Ascending aorta (tissue), 2 donors: ENCODE measurements at regions not wholly inside any gene's neighbourhood (a gene's known extent, or its start where the extent isn't known, plus 50 kb on each side); places are given as distances from the start of the nearest gene placed in this dataset.
"Not testable (repeated sequence)": the region's sequence is repeated elsewhere in the genome, so short reads cannot be mapped to it uniquely, and the experiment has no call there.

Experiments used
- DNase-seq, 2 donors: peaks; one replicate each; pipeline ENCODE4 v3.0.0-alpha.2; 2019; ENCODE audit warnings: low spot score in 2 of 2
- H3K27ac ChIP-seq, 2 donors: fragments of 200-600 bp; sonication (generic); one replicate each; pipeline ENCODE4 v1.5.1; 2016 to 2017; ENCODE audit warnings: mild to moderate bottlenecking in 1 of 2
- H3K27me3 ChIP-seq: fragments of 200-600 bp; sonication (generic); one replicate; pipeline ENCODE4 v1.5.1; 2017
- H3K36me3 ChIP-seq, 2 donors: fragments of 200-600 bp; sonication (generic); one replicate each; pipeline ENCODE4 v1.5.1; 2016
- H3K4me1 ChIP-seq, 2 donors: fragments of 200-600 bp; sonication (generic); one replicate each; pipeline ENCODE4 v1.5.1; 2016 to 2017; ENCODE audit warnings: mild to moderate bottlenecking in 1 of 2
- H3K4me3 ChIP-seq, 2 donors: fragments of 200-600 bp; sonication (generic); one replicate each; pipeline ENCODE4 v1.5.1; 2016 to 2017; ENCODE audit warnings: mild to moderate bottlenecking in 1 of 2
- H3K9me3 ChIP-seq, 2 donors: fragments of 200-600 bp; sonication (generic); one replicate each; pipeline ENCODE4 v1.5.1; 2016
- CTCF ChIP-seq, 3 experiments: fragments of 200-600 bp in 2 of 3; fragments of 450-650 bp in 1 of 3; sonication (generic) in 2 of 3; IDR thresholded peaks; one replicate each; pipeline ENCODE4 v1.5.1; 2016 to 2019; ENCODE audit warnings: antibody characterized with exemption in 3 of 3, mild to moderate bottlenecking in 1 of 3, moderate library complexity in 1 of 3
- intact Hi-C: fragments of 100-400 bp; cut with DNase I; formaldehyde crosslinking; loops from one replicate; pipeline ENCODE4 v1.15.1; 2023

DNA sequence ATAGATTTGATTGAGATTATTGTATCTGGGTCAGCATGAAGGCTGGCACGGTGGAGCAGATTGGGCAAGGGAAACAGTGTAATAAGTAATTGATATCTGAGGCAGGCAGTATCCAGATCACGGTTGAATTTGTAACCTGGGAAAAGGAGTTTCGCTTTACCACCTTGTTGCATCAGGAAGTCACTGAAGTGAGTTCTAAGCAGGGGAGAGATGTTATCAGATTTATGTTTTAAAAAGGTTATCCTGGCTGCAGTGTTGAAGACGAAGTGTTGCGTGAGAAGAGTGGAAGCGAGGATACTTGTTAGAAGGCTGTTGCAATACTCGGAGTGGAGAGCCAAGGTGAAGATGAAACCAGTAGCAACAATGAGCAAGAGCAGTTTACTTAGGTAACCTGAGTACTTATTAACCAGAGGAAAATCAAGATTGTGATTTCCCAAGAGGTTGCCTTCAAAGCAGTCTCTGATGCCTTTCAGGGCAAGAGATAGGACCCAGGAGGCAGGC is 77.8 kb downstream of the LHX9 start:
- no peak for TF ChIP-seq CTCF (IDR thresholded peaks at IDR 0.05)
- intact Hi-C loops: no loop called here

GRCh38 chr1:197995408-197996258 is 78.5 kb downstream of the LHX9 start:
- Histone ChIP-seq H3K4me1 (no peaks in the 10 kb centered on the region), H3K9me3 (no peaks in the 10 kb centered on the region), H3K4me3 (no peak overlapping the region), H3K27ac (no peak overlapping the region), H3K36me3 (no peaks in the 10 kb centered on the region), H3K27me3 (no peaks in the 10 kb centered on the region)
- TF ChIP-seq CTCF (IDR thresholded peaks at IDR 0.05): no peak
- DNase-seq: no peak
- intact Hi-C loops: no loop called here

More for the DNA sequence above, 77.8 kb downstream of the LHX9 start:
- Histone ChIP-seq H3K27me3 (no peaks in the 10 kb centered on the region), H3K27ac (no peak overlapping the region), H3K36me3 (no peaks in the 10 kb centered on the region), H3K4me3 (no peak overlapping the region), H3K4me1 (no peaks in the 10 kb centered on the region), H3K9me3 (no peaks in the 10 kb centered on the region)
- no peak for DNase-seq

DNA sequence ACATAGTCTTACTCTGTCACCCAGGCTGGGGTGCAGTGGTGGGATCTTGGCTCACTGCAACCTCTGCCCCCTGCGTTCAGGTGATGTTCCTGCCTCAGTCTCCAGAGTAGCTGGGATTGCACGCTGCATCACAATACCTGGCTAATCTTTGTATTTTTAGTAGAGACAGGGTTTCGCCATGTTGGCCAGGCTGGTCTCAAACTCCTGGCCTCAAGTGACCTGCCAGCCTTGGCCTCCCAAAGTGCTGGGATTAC is 79.0 kb downstream of the LHX9 start:
- H3K4me3 ChIP-seq, H3K9me3 ChIP-seq, H3K27me3 ChIP-seq, H3K27ac ChIP-seq, H3K36me3 ChIP-seq, DNase-seq, H3K4me1 ChIP-seq, intact Hi-C loops: not testable (repeated sequence)

GRCh38 chr1:197998110-197998509 is 80.9 kb downstream of the LHX9 start:
- no peak for TF ChIP-seq CTCF (IDR thresholded peaks at IDR 0.05)
- intact Hi-C loops: no loop called here

GRCh38 chr1:198001776-198002408 is 84.7 kb downstream of the LHX9 start:
- H3K9me3 ChIP-seq: no peaks in the 10 kb centered on the region
- intact Hi-C loops: no loop called here
- H3K27me3 ChIP-seq: no peaks in the 10 kb centered on the region
- DNase-seq: no peak
- no peaks in the 10 kb centered on the region for H3K36me3 ChIP-seq
- no peaks in the 10 kb centered on the region for H3K4me1 ChIP-seq
- TF ChIP-seq CTCF (IDR thresholded peaks at IDR 0.05): no peak
- no peak overlapping the region for H3K27ac ChIP-seq
- no peak overlapping the region for H3K4me3 ChIP-seq

More at GRCh38 chr1:197998110-197998509, 80.9 kb downstream of the LHX9 start:
- Histone ChIP-seq H3K4me3 (no peak overlapping the region), H3K36me3 (no peaks in the 10 kb centered on the region), H3K27ac (no peak overlapping the region), H3K4me1 (no peaks in the 10 kb centered on the region), H3K27me3 (no peaks in the 10 kb centered on the region), H3K9me3 (no peaks in the 10 kb centered on the region)
- DNase-seq: no peak

GRCh38 chr1:198003468-198003867 is 86.3 kb downstream of the LHX9 start:
- intact Hi-C loops: no loop called here
- H3K27me3 ChIP-seq: no peaks in the 10 kb centered on the region
- no peaks in the 10 kb centered on the region for H3K36me3 ChIP-seq
- no peak for TF ChIP-seq CTCF (IDR thresholded peaks at IDR 0.05)
- no peaks in the 10 kb centered on the region for H3K9me3 ChIP-seq
- no peak overlapping the region for H3K4me3 ChIP-seq
- no peak for DNase-seq
- no peaks in the 10 kb centered on the region for H3K4me1 ChIP-seq
- no peak overlapping the region for H3K27ac ChIP-seq
